Activated B cell treated with CpG ODN at 0.5 μM for 24 hours (primary cell): ENCODE measurements at regions not wholly inside any gene's neighbourhood (a gene's known extent, or its start where the extent isn't known, plus 50 kb on each side); places are given as distances from the start of the nearest gene placed in this dataset.

Experiments
- ATAC-seq: fragments of 200-7000 bp; cut with Tn5 transposase; one replicate; pipeline ENCODE4 v1.10.0; 2021; ENCODE audit warnings: low read depth, mild to moderate bottlenecking, moderate library complexity
- CTCF ChIA-PET: fragments of 350-600 bp; sonication (Branson Sonifier 250); formaldehyde crosslinking; loops from one replicate; lab custom pipeline; 2021; ENCODE audit warnings: antibody characterized with exemption; lab: Charles Lee
- POLR2A ChIA-PET: fragments of 350-600 bp; sonication (Branson Sonifier 250); formaldehyde crosslinking; loops from one replicate; lab custom pipeline; 2021; ENCODE audit warnings: antibody characterized with exemption; lab: Charles Lee
- DNase-seq: peaks from one replicate; pipeline ENCODE4 v3.0.0; 2022
- H3K27ac Mint-ChIP-seq: one replicate; pipeline ENCODE4 v1.8.0; 2020; ENCODE audit warnings: mixed read lengths
- H3K27me3 Mint-ChIP-seq: one replicate; pipeline ENCODE4 v1.8.0; 2021; ENCODE audit warnings: mixed read lengths
- H3K36me3 Mint-ChIP-seq: one replicate; pipeline ENCODE4 v1.8.0; 2021; ENCODE audit warnings: low read depth, mixed read lengths
- H3K4me1 Mint-ChIP-seq: one replicate; pipeline ENCODE4 v1.8.0; 2021; ENCODE audit warnings: mixed read lengths
- H3K4me3 Mint-ChIP-seq: one replicate; pipeline ENCODE4 v1.8.0; 2020; ENCODE audit warnings: mild to moderate bottlenecking, mixed read lengths
- H3K9me3 Mint-ChIP-seq: one replicate; pipeline ENCODE4 v1.8.0; 2020; ENCODE audit warnings: mixed read lengths
- intact Hi-C: fragments of 100-400 bp; cut with micrococcal nuclease; formaldehyde crosslinking; loops from one replicate; pipeline ENCODE4 v1.15.1; 2024
- TF ChIP-seq, protein P1 (sequence below): fragments of 200-600 bp; IDR thresholded peaks from one replicate; pipeline ENCODE4 v1.8.0; 2022; ENCODE audit warnings: antibody characterized with exemption, mild to moderate bottlenecking

- ATAC-seq (no peak), DNase-seq (no peak)
- Mint-ChIP-seq H3K27me3 (no peaks in the 10 kb centered on the region), H3K4me1 (no peaks in the 10 kb centered on the region), H3K9me3 (peaks cover 3% of the 10 kb centered on the region), H3K27ac (no peak overlapping the region), H3K36me3 (no peaks in the 10 kb centered on the region), H3K4me3 (no peak overlapping the region)
- TF ChIP-seq, protein P1, sequence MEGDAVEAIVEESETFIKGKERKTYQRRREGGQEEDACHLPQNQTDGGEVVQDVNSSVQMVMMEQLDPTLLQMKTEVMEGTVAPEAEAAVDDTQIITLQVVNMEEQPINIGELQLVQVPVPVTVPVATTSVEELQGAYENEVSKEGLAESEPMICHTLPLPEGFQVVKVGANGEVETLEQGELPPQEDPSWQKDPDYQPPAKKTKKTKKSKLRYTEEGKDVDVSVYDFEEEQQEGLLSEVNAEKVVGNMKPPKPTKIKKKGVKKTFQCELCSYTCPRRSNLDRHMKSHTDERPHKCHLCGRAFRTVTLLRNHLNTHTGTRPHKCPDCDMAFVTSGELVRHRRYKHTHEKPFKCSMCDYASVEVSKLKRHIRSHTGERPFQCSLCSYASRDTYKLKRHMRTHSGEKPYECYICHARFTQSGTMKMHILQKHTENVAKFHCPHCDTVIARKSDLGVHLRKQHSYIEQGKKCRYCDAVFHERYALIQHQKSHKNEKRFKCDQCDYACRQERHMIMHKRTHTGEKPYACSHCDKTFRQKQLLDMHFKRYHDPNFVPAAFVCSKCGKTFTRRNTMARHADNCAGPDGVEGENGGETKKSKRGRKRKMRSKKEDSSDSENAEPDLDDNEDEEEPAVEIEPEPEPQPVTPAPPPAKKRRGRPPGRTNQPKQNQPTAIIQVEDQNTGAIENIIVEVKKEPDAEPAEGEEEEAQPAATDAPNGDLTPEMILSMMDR = no peak
- POLR2A ChIA-PET = no interaction called here
- intact Hi-C loops = no loop called here
- CTCF ChIA-PET = no interaction called here
These were observed 256.4 kb downstream of the ACKR3 start for GRCh38 chr2:236825989-236826510.

GRCh38 chr2:236826606-236827156 is 257.1 kb downstream of the ACKR3 start:
- DNase-seq (no peak), ATAC-seq (no peak)
- H3K9me3 Mint-ChIP-seq = peaks cover 3% of the 10 kb centered on the region
- peaks cover 2% of the 10 kb centered on the region for H3K27me3 Mint-ChIP-seq
- H3K4me1 Mint-ChIP-seq = no peaks in the 10 kb centered on the region
- POLR2A ChIA-PET = no interaction called here
- H3K36me3 Mint-ChIP-seq = no peaks in the 10 kb centered on the region
- CTCF ChIA-PET = no interaction called here
- intact Hi-C loops = no loop called here
- no peak overlapping the region for H3K4me3 Mint-ChIP-seq
- H3K27ac Mint-ChIP-seq = no peak overlapping the region
- TF ChIP-seq, protein P1 = no peak

DNA sequence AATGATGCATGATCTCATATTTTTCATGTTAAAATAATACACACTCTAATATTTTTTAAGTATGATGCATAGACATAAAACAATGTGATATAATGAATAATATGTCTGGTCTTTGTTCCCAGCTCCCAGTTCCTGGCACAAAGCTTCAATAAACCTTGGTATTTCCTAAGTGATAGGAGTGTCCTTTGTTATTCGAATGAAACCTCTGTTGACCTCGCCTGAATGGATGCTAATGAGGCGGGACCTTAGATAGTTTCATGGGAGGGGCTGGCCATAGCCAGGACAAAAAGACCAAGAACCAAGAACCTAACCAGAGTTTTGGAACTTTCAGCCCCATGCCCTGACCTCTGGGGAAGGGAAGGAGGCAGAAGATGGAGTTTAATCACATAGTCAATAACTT is 257.7 kb upstream of the COPS8 start:
- no peak for DNase-seq
- no peaks in the 10 kb centered on the region for H3K4me1 Mint-ChIP-seq
- intact Hi-C loops = no loop called here
- CTCF ChIA-PET = no interaction called here
- POLR2A ChIA-PET = no interaction called here
- TF ChIP-seq, protein P1 = no peak
- peaks cover 7% of the 10 kb centered on the region for H3K27me3 Mint-ChIP-seq
- H3K4me3 Mint-ChIP-seq = no peak overlapping the region
- no peak for ATAC-seq
- H3K36me3 Mint-ChIP-seq = no peaks in the 10 kb centered on the region
- H3K9me3 Mint-ChIP-seq = no peaks in the 10 kb centered on the region
- no peak overlapping the region for H3K27ac Mint-ChIP-seq

DNA sequence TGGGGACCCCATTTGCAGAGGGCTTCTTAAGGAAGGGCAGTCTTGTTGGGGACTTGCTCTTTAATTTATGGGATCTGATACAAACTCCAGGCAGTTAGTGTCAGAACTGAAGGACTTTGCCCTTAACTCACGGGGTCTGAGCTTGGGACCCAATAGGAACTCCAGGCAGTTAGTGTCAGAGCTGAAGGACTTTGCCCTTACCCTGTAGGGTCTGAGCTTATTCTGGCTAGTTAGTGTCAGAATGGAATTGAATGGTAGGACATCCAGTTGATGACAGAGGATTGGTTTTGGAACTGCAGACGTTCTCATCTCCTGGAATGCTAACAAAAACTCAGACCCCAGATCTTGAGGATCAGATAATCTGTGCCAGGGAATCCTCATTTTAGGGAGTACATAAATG is 256.9 kb upstream of the COPS8 start:
- Mint-ChIP-seq H3K9me3 (no peaks in the 10 kb centered on the region), H3K27me3 (peaks cover 7% of the 10 kb centered on the region), H3K27ac (no peak overlapping the region), H3K36me3 (no peaks in the 10 kb centered on the region), H3K4me3 (no peak overlapping the region), H3K4me1 (no peaks in the 10 kb centered on the region)
- ChIA-PET CTCF (no interaction called here), POLR2A (no interaction called here)
- intact Hi-C loops = no loop called here
- TF ChIP-seq, protein P1 = no peak
- DNase-seq (no peak), ATAC-seq (no peak)

DNA sequence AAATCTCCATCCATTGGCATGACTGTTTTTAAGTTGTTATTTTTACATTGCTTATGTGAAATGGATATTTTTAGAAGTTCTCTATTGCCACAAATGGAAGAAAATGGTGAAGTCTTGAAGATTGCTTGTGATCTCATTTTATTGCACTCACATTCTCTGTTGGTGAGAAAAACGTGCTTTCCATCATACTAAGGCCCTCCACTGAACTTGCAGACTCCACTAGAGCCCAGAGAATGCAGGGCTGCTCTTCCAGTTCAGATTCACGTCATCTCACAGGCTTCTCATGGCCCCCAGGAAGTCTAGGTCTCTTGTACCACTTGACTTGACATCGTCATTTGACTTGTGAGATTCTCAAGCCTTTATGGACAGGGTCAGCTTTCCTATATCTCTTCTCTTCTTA is 254.8 kb upstream of the COPS8 start:
- no peak overlapping the region for H3K27ac Mint-ChIP-seq
- H3K27me3 Mint-ChIP-seq = peaks cover 7% of the 10 kb centered on the region
- TF ChIP-seq, protein P1 = no peak
- no peaks in the 10 kb centered on the region for H3K4me1 Mint-ChIP-seq
- DNase-seq (no peak), ATAC-seq (no peak)
- CTCF ChIA-PET = no interaction called here
- intact Hi-C loops = no loop called here
- no peaks in the 10 kb centered on the region for H3K9me3 Mint-ChIP-seq
- H3K4me3 Mint-ChIP-seq = no peak overlapping the region
- POLR2A ChIA-PET = no interaction called here
- H3K36me3 Mint-ChIP-seq = no peaks in the 10 kb centered on the region
